SK-N-SH (cell line): ENCODE measurements at regions not wholly inside any gene's neighbourhood (a gene's known extent, or its start where the extent isn't known, plus 50 kb on each side); places are given as distances from the start of the nearest gene placed in this dataset.

Source experiments
- CTCF ChIP-seq: fragments of 200-600 bp; sonication (generic); IDR thresholded peaks from 2 replicates; pipeline ENCODE4 v1.6.1; 2017; ENCODE audit warnings: antibody characterized with exemption, mild to moderate bottlenecking, moderate library complexity
- GABPA ChIP-seq: IDR thresholded peaks from 2 replicates; pipeline ENCODE4 v1.4.0; 2012; ENCODE audit warnings: low read depth, mild to moderate bottlenecking
- JUND ChIP-seq: IDR thresholded peaks from 2 replicates; pipeline ENCODE4 v1.4.0; 2012
- POLR2AphosphoS5 ChIP-seq: IDR thresholded peaks from 2 replicates; pipeline ENCODE4 v1.6.1; 2012; ENCODE audit warnings: low read depth, low read length
- RFX5 ChIP-seq: IDR thresholded peaks from 2 replicates; pipeline ENCODE4 v1.6.1; 2012; ENCODE audit warnings: mild to moderate bottlenecking, improper control_type of control experiment, low read length
- TAF1 ChIP-seq: IDR thresholded peaks from 2 replicates; pipeline ENCODE4 v1.6.1; 2012; ENCODE audit warnings: low read depth, mild to moderate bottlenecking, low read length, moderate library complexity, borderline replicate concordance
- TF ChIP-seq, protein P1 (sequence below): IDR thresholded peaks from 2 replicates; pipeline ENCODE4; 2012

- TF ChIP-seq GABPA (no peak), CTCF (no peak), TAF1 (no peak), POLR2AphosphoS5 (no peak), RFX5 (no peak), JUND (no peak)
- TF ChIP-seq, protein P1, sequence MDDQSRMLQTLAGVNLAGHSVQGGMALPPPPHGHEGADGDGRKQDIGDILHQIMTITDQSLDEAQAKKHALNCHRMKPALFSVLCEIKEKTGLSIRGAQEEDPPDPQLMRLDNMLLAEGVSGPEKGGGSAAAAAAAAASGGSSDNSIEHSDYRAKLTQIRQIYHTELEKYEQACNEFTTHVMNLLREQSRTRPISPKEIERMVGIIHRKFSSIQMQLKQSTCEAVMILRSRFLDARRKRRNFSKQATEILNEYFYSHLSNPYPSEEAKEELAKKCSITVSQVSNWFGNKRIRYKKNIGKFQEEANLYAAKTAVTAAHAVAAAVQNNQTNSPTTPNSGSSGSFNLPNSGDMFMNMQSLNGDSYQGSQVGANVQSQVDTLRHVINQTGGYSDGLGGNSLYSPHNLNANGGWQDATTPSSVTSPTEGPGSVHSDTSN = no peak
Measured at GRCh38 chr5:17436350-17436749, 61.7 kb upstream of the TAF11L2 start.
